HEK293 (cell line): ENCODE measurements at regions not wholly inside any gene's neighbourhood (a gene's known extent, or its start where the extent isn't known, plus 50 kb on each side); places are given as distances from the start of the nearest gene placed in this dataset.

ENCODE experiments used
- CTCF ChIA-PET: fragments of 350-600 bp; formaldehyde crosslinking; extraction: SDS; loops from one replicate; lab custom pipeline; 2021; ENCODE audit warnings: antibody characterized with exemption; lab: Yijun Ruan, JAX
- POLR2A ChIA-PET: fragments of 300-600 bp; formaldehyde crosslinking; extraction: SDS; loops from one replicate; lab custom pipeline; 2020; ENCODE audit warnings: antibody characterized with exemption, inconsistent platforms; lab: Yijun Ruan, JAX
- H3K27ac ChIP-seq: fragments of 200-500 bp; sonication (Bioruptor generic); 2 replicates; pipeline ENCODE4 v1.5.1; 2014; ENCODE audit warnings: low read depth, low read length, control low read depth, inconsistent platforms; ENCODE audit errors: extremely low read depth
- H3K36me3 ChIP-seq, 2 experiments: fragments of 200-500 bp in 1 of 2; sonication (Bioruptor generic) in 1 of 2; 1 replicate in 1 of 2; 2 replicates in 1 of 2; pipeline ENCODE4 v1.5.1; 2014 to 2017; ENCODE audit warnings: inconsistent platforms in 2 of 2, low read length in 2 of 2; ENCODE audit not compliant: control insufficient read depth in 2 of 2, insufficient read depth in 1 of 2
- H3K4me1 ChIP-seq: fragments of 200-500 bp; sonication (Bioruptor generic); 2 replicates; pipeline ENCODE4 v1.5.1; 2014; ENCODE audit warnings: mild to moderate bottlenecking, low read length, inconsistent platforms; ENCODE audit not compliant: control insufficient read depth, insufficient read depth
- H3K4me3 ChIP-seq: 2 replicates; pipeline ENCODE4 v1.5.1; 2011; ENCODE audit warnings: low read depth, mild to moderate bottlenecking, control low read depth, low read length, moderate library complexity
- H3K9me3 ChIP-seq: fragments of 200-500 bp; sonication (Bioruptor generic); 2 replicates; pipeline ENCODE4 v1.5.1; 2014; ENCODE audit warnings: low read depth, low read length, inconsistent platforms; ENCODE audit not compliant: control insufficient read depth, insufficient read depth
- BCL11A ChIP-seq: fragments of 450-650 bp; formaldehyde crosslinking; IDR thresholded peaks from 2 replicates; pipeline ENCODE4 v1.5.1; 2016; ENCODE audit warnings: low read depth, missing biosample characterization, missing genetic modification characterization
- GFI1B ChIP-seq: fragments of 450-650 bp; formaldehyde crosslinking; IDR thresholded peaks from 2 replicates; pipeline ENCODE4 v1.5.1; 2016; ENCODE audit warnings: missing biosample characterization, missing genetic modification characterization
- HOXC10 ChIP-seq: sonication (generic); formaldehyde crosslinking; IDR thresholded peaks from 2 replicates; pipeline ENCODE4 v1.8.1; 2023; ENCODE audit warnings: mild to moderate bottlenecking, missing genetic modification reagents
- HOXD13 ChIP-seq: sonication (generic); formaldehyde crosslinking; IDR thresholded peaks from 2 replicates; pipeline ENCODE4 v1.8.0; 2022; ENCODE audit warnings: missing genetic modification reagents, borderline replicate concordance
- KLF10 ChIP-seq: fragments of 450-650 bp; IDR thresholded peaks from 2 replicates; pipeline ENCODE4 v1.5.1; 2018; ENCODE audit warnings: missing biosample characterization, mild to moderate bottlenecking, missing genetic modification characterization
- KLF9 ChIP-seq: fragments of 450-650 bp; formaldehyde crosslinking; IDR thresholded peaks from 2 replicates; pipeline ENCODE4 v1.5.1; 2016; ENCODE audit warnings: missing biosample characterization, missing genetic modification characterization, low read depth
- MZF1 ChIP-seq: fragments of 450-650 bp; formaldehyde crosslinking; IDR thresholded peaks from 2 replicates; pipeline ENCODE4 v1.5.1; 2017; ENCODE audit warnings: missing biosample characterization, missing genetic modification characterization, borderline replicate concordance
- PBX3 ChIP-seq: sonication (generic); formaldehyde crosslinking; IDR thresholded peaks from 2 replicates; pipeline ENCODE4 v1.8.1; 2022; ENCODE audit warnings: mild to moderate bottlenecking, moderate library complexity, missing genetic modification reagents
- SALL2 ChIP-seq: fragments of 450-650 bp; formaldehyde crosslinking; IDR thresholded peaks from 2 replicates; pipeline ENCODE4 v1.5.0; 2017; ENCODE audit warnings: missing biosample characterization, mild to moderate bottlenecking, missing genetic modification characterization, borderline replicate concordance
- SETDB1 ChIP-seq: IDR thresholded peaks from one replicate; pipeline ENCODE4 v1.6.1; 2017; ENCODE audit warnings: mild to moderate bottlenecking, low read length, moderate library complexity, mixed read lengths; ENCODE audit not compliant: insufficient read length
- TSHZ1 ChIP-seq: fragments of 450-650 bp; formaldehyde crosslinking; IDR thresholded peaks from 2 replicates; pipeline ENCODE4 v1.5.1; 2016; ENCODE audit warnings: missing biosample characterization, missing genetic modification characterization, borderline replicate concordance
- ZBTB7A ChIP-seq: fragments of 450-650 bp; formaldehyde crosslinking; IDR thresholded peaks from 2 replicates; pipeline ENCODE4 v1.5.1; 2016; ENCODE audit warnings: low read depth, missing biosample characterization, missing genetic modification characterization
- ZNF18 ChIP-seq: fragments of 450-650 bp; formaldehyde crosslinking; IDR thresholded peaks from 2 replicates; pipeline ENCODE4 v1.5.1; 2016; ENCODE audit warnings: missing biosample characterization, missing genetic modification characterization
- ZNF23 ChIP-seq: fragments of 450-650 bp; formaldehyde crosslinking; IDR thresholded peaks from 2 replicates; pipeline ENCODE4 v1.5.1; 2016; ENCODE audit warnings: missing biosample characterization, missing genetic modification characterization, borderline replicate concordance
- ZNF26 ChIP-seq: fragments of 450-650 bp; formaldehyde crosslinking; IDR thresholded peaks from 2 replicates; pipeline ENCODE4 v1.5.1; 2016; ENCODE audit warnings: missing biosample characterization, missing genetic modification characterization
- ZNF274 ChIP-seq, 2 experiments: fragments of 200-500 bp in 1 of 2; fragments of 450-650 bp in 1 of 2; sonication (Bioruptor generic) in 1 of 2; formaldehyde crosslinking in 1 of 2; IDR thresholded peaks; 2 replicates each; pipeline versions ENCODE4 v1.5.1 to v1.6.1; 2014 to 2016; ENCODE audit warnings: borderline replicate concordance in 1 of 2, inconsistent platforms in 1 of 2, low read length in 1 of 2, missing biosample characterization in 1 of 2, missing genetic modification characterization in 1 of 2
- ZNF280C ChIP-seq: fragments of 450-650 bp; formaldehyde crosslinking; IDR thresholded peaks from 2 replicates; pipeline ENCODE4 v1.5.1; 2016; ENCODE audit warnings: missing biosample characterization, missing genetic modification characterization
- ZNF280D ChIP-seq: fragments of 450-650 bp; formaldehyde crosslinking; IDR thresholded peaks from 2 replicates; pipeline ENCODE4 v1.5.1; 2016; ENCODE audit warnings: missing biosample characterization, missing genetic modification characterization
- ZNF366 ChIP-seq: fragments of 450-650 bp; formaldehyde crosslinking; conservative IDR thresholded peaks from 2 replicates; pipeline ENCODE4 v1.5.1; 2016; ENCODE audit warnings: missing biosample characterization, missing genetic modification characterization
- ZNF664 ChIP-seq: fragments of 450-650 bp; formaldehyde crosslinking; IDR thresholded peaks from 2 replicates; pipeline ENCODE4 v1.5.1; 2016; ENCODE audit warnings: missing biosample characterization, missing genetic modification characterization
- ZXDB ChIP-seq: fragments of 450-650 bp; formaldehyde crosslinking; IDR thresholded peaks from 2 replicates; pipeline ENCODE4 v1.5.1; 2016; ENCODE audit warnings: missing biosample characterization, missing genetic modification characterization

GRCh38 chr12:125936502-125936901, 871.3 kb downstream of the AACS start (continued):
- TF ChIP-seq BCL11A (tag by site-specific recombination) (no peak), ZNF280C (tag by site-specific recombination) (no peak), ZNF26 (no peak)

GRCh38 chr12:125944446-125944845, 879.2 kb downstream of the AACS start:
- POLR2A ChIA-PET, result no interaction called here
- Histone ChIP-seq H3K27ac (no peak overlapping the region), H3K36me3 (no peaks in the 10 kb centered on the region), H3K9me3 (no peaks in the 10 kb centered on the region), H3K4me1 (no peaks in the 10 kb centered on the region), H3K4me3 (no peak overlapping the region)
- CTCF ChIA-PET, result no interaction called here
- TF ChIP-seq ZNF23 (no peak), KLF9 (no peak), ZNF664 (tag by site-specific recombination) (no peak), SALL2 (tag by site-specific recombination) (no peak), KLF10 (no peak), ZNF366 (tag by site-specific recombination) (no peak), ZNF18 (tag by site-specific recombination) (no peak)

- Histone ChIP-seq H3K36me3 (no peaks in the 10 kb centered on the region), H3K4me3 (no peak overlapping the region), H3K27ac (no peak overlapping the region), H3K4me1 (no peaks in the 10 kb centered on the region), H3K9me3 (no peaks in the 10 kb centered on the region)
- ChIA-PET CTCF (no interaction called here), POLR2A (no interaction called here)
- TF ChIP-seq HOXC10, result no peak
- no peak for TF ChIP-seq ZNF274 (IDR thresholded peaks at IDR 0.05; ENCODE audit: low read length)
- no peak for TF ChIP-seq ZNF274 (tag by site-specific recombination; IDR thresholded peaks at IDR 0.05; ENCODE audit: borderline replicate concordance)
- TF ChIP-seq TSHZ1 (tag by site-specific recombination), result no peak
- no peak for TF ChIP-seq ZNF280D (tag by site-specific recombination)
- TF ChIP-seq ZXDB (tag by site-specific recombination), result no peak
- no peak for TF ChIP-seq HOXD13 (CRISPR knock-in tag)
- no peak for TF ChIP-seq GFI1B (tag by site-specific recombination)
- no peak for TF ChIP-seq SETDB1
- no peak for TF ChIP-seq ZBTB7A
- TF ChIP-seq MZF1 (tag by site-specific recombination), result no peak
- TF ChIP-seq PBX3 (CRISPR knock-in tag), result no peak
Observed at GRCh38 chr12:125949471-125949870, 884.2 kb downstream of the AACS start.
